DOHH2 (cell line): ENCODE measurements at regions not wholly inside any gene's neighbourhood (a gene's known extent, or its start where the extent isn't known, plus 50 kb on each side); places are given as distances from the start of the nearest gene placed in this dataset.

Experiments used
- H3F3A ChIP-seq: fragments of 200-600 bp; sonication (generic), shearing (Covaris generic); 2 replicates; pipeline ENCODE4 v1.6.0; 2016; ENCODE audit warnings: antibody characterized with exemption, mild to moderate bottlenecking; ENCODE audit not compliant: control insufficient read depth, insufficient read depth
- H3K27ac ChIP-seq: fragments of 200-600 bp; sonication (generic); 2 replicates; pipeline ENCODE4 v1.5.1; 2014; ENCODE audit warnings: low read depth, mild to moderate bottlenecking, low read length, moderate library complexity
- H3K27me3 ChIP-seq: fragments of 200-600 bp; sonication (generic); 2 replicates; pipeline ENCODE4 v1.6.1; 2014; ENCODE audit warnings: mild to moderate bottlenecking, low read length, mixed read lengths; ENCODE audit not compliant: control insufficient read depth
- H3K36me3 ChIP-seq: fragments of 200-600 bp; sonication (generic); 2 replicates; pipeline ENCODE4 v1.6.1; 2014; ENCODE audit warnings: mild to moderate bottlenecking, low read length, moderate library complexity, mixed read lengths; ENCODE audit not compliant: control insufficient read depth
- H3K4me1 ChIP-seq: fragments of 200-600 bp; sonication (generic); 2 replicates; pipeline ENCODE4 v1.6.1; 2014; ENCODE audit warnings: mild to moderate bottlenecking, low read length, mixed read lengths; ENCODE audit not compliant: control insufficient read depth
- H3K4me2 ChIP-seq: fragments of 200-600 bp; sonication (generic); 2 replicates; pipeline ENCODE4 v1.6.0; 2014; ENCODE audit warnings: mild to moderate bottlenecking, low read length, moderate library complexity
- H3K4me3 ChIP-seq: fragments of 200-600 bp; sonication (generic); 2 replicates; pipeline ENCODE4 v1.5.1; 2014; ENCODE audit warnings: mild to moderate bottlenecking, low read length, mixed read lengths
- H3K79me2 ChIP-seq: fragments of 200-600 bp; sonication (generic); 2 replicates; pipeline ENCODE4 v1.6.1; 2014; ENCODE audit warnings: mild to moderate bottlenecking, low read length, mixed read lengths; ENCODE audit not compliant: control insufficient read depth
- H3K9me2 ChIP-seq: fragments of 200-600 bp; sonication (generic); replicated peaks from 2 replicates; pipeline ENCODE4 v1.6.1; 2014; ENCODE audit warnings: mild to moderate bottlenecking, low read length, mixed read lengths; ENCODE audit not compliant: control insufficient read depth
- H3K9me3 ChIP-seq: fragments of 200-600 bp; sonication (generic); 2 replicates; pipeline ENCODE4 v1.6.1; 2014; ENCODE audit warnings: antibody characterized with exemption, low read length, mixed read lengths; ENCODE audit not compliant: control insufficient read depth, insufficient read depth
- H4K20me1 ChIP-seq: fragments of 200-600 bp; sonication (generic); 2 replicates; pipeline ENCODE4 v1.6.0; 2014; ENCODE audit warnings: low read depth, mild to moderate bottlenecking, antibody characterized with exemption, low read length, moderate library complexity; ENCODE audit not compliant: control insufficient read depth, insufficient read depth
- CTCF ChIP-seq: fragments of 200-600 bp; sonication (generic); IDR thresholded peaks from one replicate; pipeline ENCODE4 v1.5.1; 2014; ENCODE audit warnings: antibody characterized with exemption, mild to moderate bottlenecking, low read depth, low read length; ENCODE audit not compliant: poor library complexity, severe bottlenecking
- EZH2phosphoT487 ChIP-seq: fragments of 200-600 bp; sonication (generic); IDR thresholded peaks from 2 replicates; pipeline ENCODE4 v1.6.1; 2017; ENCODE audit warnings: borderline replicate concordance, mild to moderate bottlenecking, antibody characterized with exemption, low read length, moderate library complexity, mixed read lengths

- Histone ChIP-seq H4K20me1 (no peaks in the 10 kb centered on the region), H3K9me2 (no peaks in the 10 kb centered on the region), H3K4me2 (no peak overlapping the region), H3K9me3 (no peaks in the 10 kb centered on the region), H3K36me3 (no peaks in the 10 kb centered on the region), H3F3A (no peaks in the 10 kb centered on the region), H3K4me1 (no peaks in the 10 kb centered on the region), H3K27ac (no peak overlapping the region), H3K79me2 (no peaks in the 10 kb centered on the region), H3K27me3 (peaks cover 7% of the 10 kb centered on the region; the same call in 1 of the 2 replicates), H3K4me3 (no peak overlapping the region)
- TF ChIP-seq CTCF (no peak), EZH2phosphoT487 (no peak)
Measured at GRCh38 chr4:143085659-143086058, 99.1 kb upstream of the USP38 start.

GRCh38 chr4:143089291-143089690, 95.4 kb upstream of the USP38 start:
- Histone ChIP-seq H3K79me2 (no peaks in the 10 kb centered on the region), H3K9me3 (no peaks in the 10 kb centered on the region), H3F3A (no peaks in the 10 kb centered on the region), H3K4me2 (no peak overlapping the region), H3K4me3 (no peak overlapping the region), H3K4me1 (no peaks in the 10 kb centered on the region), H3K27ac (no peak overlapping the region), H3K36me3 (no peaks in the 10 kb centered on the region), H4K20me1 (no peaks in the 10 kb centered on the region), H3K27me3 (0 out of 2 replicates have a peak, but pooled peaks cover 3% of the 10 kb centered on the region), H3K9me2 (no peaks in the 10 kb centered on the region)
- TF ChIP-seq EZH2phosphoT487 = no peak
- no peak for TF ChIP-seq CTCF

- Histone ChIP-seq H3K79me2 (no peaks in the 10 kb centered on the region), H3K36me3 (no peaks in the 10 kb centered on the region), H3K9me3 (no peaks in the 10 kb centered on the region), H4K20me1 (no peaks in the 10 kb centered on the region), H3K27me3 (no peaks in the 10 kb centered on the region), H3K9me2 (no peaks in the 10 kb centered on the region), H3K4me2 (no peak overlapping the region), H3K4me1 (no peaks in the 10 kb centered on the region), H3K4me3 (no peak overlapping the region), H3F3A (no peaks in the 10 kb centered on the region), H3K27ac (no peak overlapping the region)
- no peak for TF ChIP-seq CTCF
- TF ChIP-seq EZH2phosphoT487 = no peak
Measured at GRCh38 chr4:143089847-143090246, 94.9 kb upstream of the USP38 start.

- H3K27ac ChIP-seq = no peak overlapping the region
- no peaks in the 10 kb centered on the region for H3F3A ChIP-seq
- H3K4me3 ChIP-seq = no peak overlapping the region
- no peak overlapping the region for H3K4me2 ChIP-seq
- H3K4me1 ChIP-seq = no peaks in the 10 kb centered on the region
- H3K79me2 ChIP-seq = no peaks in the 10 kb centered on the region
- H3K9me2 ChIP-seq = no peaks in the 10 kb centered on the region
- no peaks in the 10 kb centered on the region for H3K9me3 ChIP-seq
- TF ChIP-seq EZH2phosphoT487 (no peak), CTCF (no peak)
- H3K27me3 ChIP-seq = no peaks in the 10 kb centered on the region
- H4K20me1 ChIP-seq = no peaks in the 10 kb centered on the region
- H3K36me3 ChIP-seq = no peaks in the 10 kb centered on the region
Measured at GRCh38 chr4:143091862-143092261, 92.9 kb upstream of the USP38 start.
